ENCODE measurements at regions not wholly inside any gene's neighbourhood (a gene's known extent, or its start where the extent isn't known, plus 50 kb on each side); places are given as distances from the start of the nearest gene placed in this dataset.

- no peak overlapping the region for H3K27ac ChIP-seq
- TF ChIP-seq, protein P1, sequence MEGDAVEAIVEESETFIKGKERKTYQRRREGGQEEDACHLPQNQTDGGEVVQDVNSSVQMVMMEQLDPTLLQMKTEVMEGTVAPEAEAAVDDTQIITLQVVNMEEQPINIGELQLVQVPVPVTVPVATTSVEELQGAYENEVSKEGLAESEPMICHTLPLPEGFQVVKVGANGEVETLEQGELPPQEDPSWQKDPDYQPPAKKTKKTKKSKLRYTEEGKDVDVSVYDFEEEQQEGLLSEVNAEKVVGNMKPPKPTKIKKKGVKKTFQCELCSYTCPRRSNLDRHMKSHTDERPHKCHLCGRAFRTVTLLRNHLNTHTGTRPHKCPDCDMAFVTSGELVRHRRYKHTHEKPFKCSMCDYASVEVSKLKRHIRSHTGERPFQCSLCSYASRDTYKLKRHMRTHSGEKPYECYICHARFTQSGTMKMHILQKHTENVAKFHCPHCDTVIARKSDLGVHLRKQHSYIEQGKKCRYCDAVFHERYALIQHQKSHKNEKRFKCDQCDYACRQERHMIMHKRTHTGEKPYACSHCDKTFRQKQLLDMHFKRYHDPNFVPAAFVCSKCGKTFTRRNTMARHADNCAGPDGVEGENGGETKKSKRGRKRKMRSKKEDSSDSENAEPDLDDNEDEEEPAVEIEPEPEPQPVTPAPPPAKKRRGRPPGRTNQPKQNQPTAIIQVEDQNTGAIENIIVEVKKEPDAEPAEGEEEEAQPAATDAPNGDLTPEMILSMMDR (IDR thresholded peaks at IDR 0.05): no peak
- TF ChIP-seq ZFX (IDR thresholded peaks at IDR 0.05; ENCODE audit: borderline replicate concordance): no peak
Observed at GRCh38 chr5:167754501-167755021, 536.9 kb upstream of the WWC1 start.

- no peak for TF ChIP-seq ZFX (IDR thresholded peaks at IDR 0.05; ENCODE audit: borderline replicate concordance)
- TF ChIP-seq, protein P1 (IDR thresholded peaks at IDR 0.05): no peak
- no peak overlapping the region for H3K27ac ChIP-seq
Observed at GRCh38 chr5:167755420-167755819, 536.0 kb upstream of the WWC1 start.

- TF ChIP-seq, protein P1 (IDR thresholded peaks at IDR 0.05): no peak
- TF ChIP-seq ZFX (IDR thresholded peaks at IDR 0.05; ENCODE audit: borderline replicate concordance): no peak
- H3K27ac ChIP-seq: no peak overlapping the region
Observed at GRCh38 chr5:167759057-167759821, 532.2 kb upstream of the WWC1 start.

DNA sequence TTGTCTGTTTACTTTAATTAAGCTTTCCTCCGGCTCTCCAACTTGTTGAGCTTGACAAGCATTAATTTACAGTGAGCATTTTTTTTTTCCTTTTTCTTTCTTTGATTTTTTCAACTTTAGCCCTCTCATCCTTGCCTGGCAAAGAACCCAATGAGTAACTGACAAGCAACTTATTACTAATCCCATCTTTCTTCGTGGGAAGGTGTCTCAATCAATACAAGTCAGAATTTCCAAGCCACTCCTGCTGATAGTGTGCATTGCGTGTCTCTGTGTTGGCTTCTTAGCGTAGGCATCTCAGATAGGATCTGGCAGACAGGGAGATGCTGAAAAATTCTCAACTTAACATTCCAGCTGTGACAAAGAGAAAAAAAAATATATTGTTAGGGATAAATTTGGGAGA lies 527.7 kb upstream of the WWC1 start:
- TF ChIP-seq ZFX (IDR thresholded peaks at IDR 0.05; ENCODE audit: borderline replicate concordance): no peak
- TF ChIP-seq, protein P1 (IDR thresholded peaks at IDR 0.05): no peak
- no peak overlapping the region for H3K27ac ChIP-seq

DNA sequence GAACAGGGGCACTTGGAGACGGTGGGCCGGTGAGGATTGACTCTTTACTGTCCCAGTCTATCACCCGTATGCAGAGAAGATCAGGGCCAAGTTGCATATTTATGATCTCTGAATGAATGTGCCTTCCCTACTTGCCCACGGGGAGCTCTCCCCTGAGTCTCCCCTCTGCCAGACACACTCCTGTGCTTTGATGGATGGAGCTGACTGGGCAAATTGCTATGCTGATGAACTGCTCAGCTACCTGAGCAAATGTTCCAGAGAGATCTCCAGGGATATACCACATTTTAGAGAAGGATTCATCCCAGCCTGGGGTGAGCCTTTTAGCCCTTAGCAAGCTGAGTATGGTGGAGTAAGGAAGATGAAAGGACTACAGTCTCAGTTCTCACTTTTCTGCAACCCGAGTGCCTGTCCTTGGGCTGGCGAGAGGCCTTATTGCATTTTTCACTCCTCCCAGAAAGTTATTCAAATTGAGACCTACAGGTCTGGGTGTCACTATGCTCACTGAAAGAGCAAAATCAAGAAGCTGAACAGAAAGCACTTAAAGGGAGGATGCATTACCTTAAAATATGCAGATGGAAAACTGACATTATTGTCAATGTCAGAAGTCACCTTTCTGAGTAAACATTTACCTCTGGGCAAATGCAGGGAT lies 526.7 kb upstream of the WWC1 start:
- no peak for TF ChIP-seq ZFX (IDR thresholded peaks at IDR 0.05; ENCODE audit: borderline replicate concordance)
- TF ChIP-seq, protein P1 (IDR thresholded peaks at IDR 0.05): no peak
- no peak overlapping the region for H3K27ac ChIP-seq

DNA sequence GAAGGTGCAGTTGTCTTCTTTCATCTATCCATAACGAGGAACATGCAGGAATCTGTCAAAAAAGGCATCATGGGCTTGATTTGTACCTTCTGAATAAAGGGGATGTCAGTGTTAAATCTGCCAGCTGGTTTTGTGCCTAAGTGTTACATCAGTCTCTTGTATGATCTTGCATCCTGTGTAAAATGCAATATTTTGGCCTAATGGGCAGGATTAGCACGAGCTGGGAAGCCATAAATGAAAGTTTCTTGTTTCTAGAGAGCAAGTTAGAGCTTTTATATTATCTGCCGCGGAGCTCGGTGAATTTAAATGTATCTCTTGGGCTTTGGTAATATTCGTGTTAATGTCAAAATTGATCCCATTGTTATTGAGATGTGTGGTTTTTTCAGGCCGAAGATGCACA lies 526.1 kb upstream of the WWC1 start:
- H3K27ac ChIP-seq: no peak overlapping the region
- no peak for TF ChIP-seq ZFX (IDR thresholded peaks at IDR 0.05; ENCODE audit: borderline replicate concordance)
- TF ChIP-seq, protein P1 (IDR thresholded peaks at IDR 0.05): no peak

- H3K27ac ChIP-seq: no peak overlapping the region
- no peak for TF ChIP-seq ZFX (IDR thresholded peaks at IDR 0.05; ENCODE audit: borderline replicate concordance)
- TF ChIP-seq, protein P1 (IDR thresholded peaks at IDR 0.05): no peak
Observed at GRCh38 chr5:167766957-167767356, 524.5 kb upstream of the WWC1 start.
